HepG2 (cell line): ENCODE measurements at regions not wholly inside any gene's neighbourhood (a gene's known extent, or its start where the extent isn't known, plus 50 kb on each side); places are given as distances from the start of the nearest gene placed in this dataset.

ENCODE experiments used
- ATAC-seq: fragments of 200-7000 bp; cut with Tn5 transposase; 3 replicates; pipeline ENCODE4 v1.9.1; 2020; ENCODE audit warnings: mild to moderate bottlenecking, moderate library complexity
- BruUV-seq: library from RNA; stranded (reverse); fragments of 400-500 nt; replicated peaks from 2 replicates; lab custom pipeline; 2021; lab: Mats Ljungman, UMichigan
- CTCF ChIA-PET: fragments of 300-600 bp; formaldehyde crosslinking; extraction: SDS; loops from one replicate; lab custom pipeline; 2021; ENCODE audit warnings: low total read pairs, inconsistent platforms, low intra/inter-chr PET ratio; lab: Yijun Ruan, JAX
- POLR2A ChIA-PET: fragments of 350-600 bp; sonication (Branson Sonifier 250); formaldehyde crosslinking; loops from one replicate; lab custom pipeline; 2020; ENCODE audit warnings: antibody characterized with exemption, inconsistent platforms; lab: Yijun Ruan, JAX
- DNase-seq: peaks from one replicate; pipeline ENCODE4 v3.0.0-alpha.2; 2015; ENCODE audit warnings: low spot score
- FAIRE-seq: peaks from 3 replicates; lab custom pipeline; 2011; peaks lifted over from hg19 to GRCh38; lab: Jason Lieb, UNC
- H2AFZ ChIP-seq: one replicate; pipeline ENCODE4 v1.6.1; 2011; ENCODE audit warnings: low read length, inconsistent platforms
- H3K27ac ChIP-seq: fragments of 300-600 bp; 3 replicates; pipeline ENCODE4 v1.8.0; 2011; ENCODE audit warnings: mixed run types, mild to moderate bottlenecking, mixed read lengths, low read length, inconsistent platforms; ENCODE audit not compliant: insufficient read depth; ENCODE audit errors: extremely low read length
- H3K27me3 ChIP-seq, 2 experiments: fragments of 200-600 bp in 1 of 2; 2 replicates in 1 of 2; 3 replicates in 1 of 2; pipeline versions ENCODE4 v1.6.0 to v1.8.0; 2011; ENCODE audit warnings: low read length in 2 of 2, mild to moderate bottlenecking in 2 of 2, moderate library complexity in 2 of 2, inconsistent platforms in 1 of 2; ENCODE audit not compliant: insufficient read depth in 2 of 2, control insufficient read depth in 1 of 2
- H3K36me3 ChIP-seq, 2 experiments: fragments of 200-600 bp in 1 of 2; replicated peaks in 1 of 2; 2 replicates in 1 of 2; 3 replicates in 1 of 2; pipeline versions ENCODE4 v1.5.1 to v1.8.0; 2011; ENCODE audit warnings: low read length in 2 of 2, inconsistent platforms in 1 of 2; ENCODE audit not compliant: insufficient read depth in 2 of 2, control insufficient read depth in 1 of 2
- H3K4me1 ChIP-seq: 2 replicates; pipeline ENCODE4 v1.5.1; 2012; ENCODE audit warnings: low read length, inconsistent platforms; ENCODE audit not compliant: insufficient read depth
- H3K4me2 ChIP-seq: 2 replicates; pipeline ENCODE4 v1.6.0; 2011; ENCODE audit warnings: low read depth, low read length, inconsistent platforms
- H3K4me3 ChIP-seq, 3 experiments: fragments of 200-600 bp in 1 of 3; sonication (generic), shearing (Covaris generic) in 1 of 3; replicated peaks in 1 of 3; 2 replicates each; pipeline ENCODE4 v1.5.1; 2011 to 2016; ENCODE audit warnings: low read length in 3 of 3, inconsistent platforms in 2 of 3, low read depth in 2 of 3, mild to moderate bottlenecking in 2 of 3, control low read depth in 1 of 3, mixed read lengths in 1 of 3; ENCODE audit not compliant: insufficient read depth in 1 of 3
- H3K79me2 ChIP-seq: one replicate; pipeline ENCODE4 v1.6.1; 2011; ENCODE audit warnings: low read length, inconsistent platforms; ENCODE audit not compliant: insufficient read depth
- H3K9ac ChIP-seq: 2 replicates; pipeline ENCODE4 v1.6.0; 2011; ENCODE audit warnings: mild to moderate bottlenecking, low read depth, low read length, inconsistent platforms; ENCODE audit not compliant: insufficient read depth
- H3K9me3 ChIP-seq: 2 replicates; pipeline ENCODE4 v1.5.1; 2012; ENCODE audit warnings: mild to moderate bottlenecking, low read length
- H4K20me1 ChIP-seq: 2 replicates; pipeline ENCODE4 v1.6.0; 2011; ENCODE audit warnings: inconsistent platforms, mild to moderate bottlenecking, low read length, moderate library complexity; ENCODE audit not compliant: insufficient read depth
- CREBL2 ChIP-seq: sonication (generic); formaldehyde crosslinking; IDR thresholded peaks from 2 replicates; pipeline ENCODE4 v1.8.1; 2023; ENCODE audit warnings: missing genetic modification reagents, mild to moderate bottlenecking, borderline replicate concordance
- DRAP1 ChIP-seq: IDR thresholded peaks from 2 replicates; pipeline ENCODE4 v1.6.1; 2016; ENCODE audit warnings: missing genetic modification reagents, missing compliant biosample characterization
- HOXD1 ChIP-seq: sonication (generic); formaldehyde crosslinking; IDR thresholded peaks from 2 replicates; pipeline ENCODE4 v1.5.0; 2020; ENCODE audit warnings: missing genetic modification reagents
- MEIS1 ChIP-seq: sonication (generic); formaldehyde crosslinking; IDR thresholded peaks from 2 replicates; pipeline ENCODE4 v1.9.0; 2021; ENCODE audit warnings: mild to moderate bottlenecking, missing genetic modification reagents, moderate library complexity, borderline replicate concordance
- MIER3 ChIP-seq: IDR thresholded peaks from 2 replicates; pipeline ENCODE4 v1.6.1; 2016; ENCODE audit warnings: missing compliant biosample characterization, borderline replicate concordance
- MLXIP ChIP-seq: sonication (generic); formaldehyde crosslinking; IDR thresholded peaks from 2 replicates; pipeline ENCODE4 v1.9.0; 2021; ENCODE audit warnings: missing genetic modification reagents, borderline replicate concordance
- MTF1 ChIP-seq: sonication (generic); formaldehyde crosslinking; IDR thresholded peaks from 2 replicates; pipeline ENCODE4 v1.5.0; 2020; ENCODE audit warnings: missing genetic modification reagents
- PRDM4 ChIP-seq: sonication (generic); formaldehyde crosslinking; IDR thresholded peaks from 2 replicates; pipeline ENCODE4 v1.9.0; 2021; ENCODE audit warnings: missing genetic modification reagents, borderline replicate concordance
- SETDB1 ChIP-seq: sonication (generic); formaldehyde crosslinking; IDR thresholded peaks from 2 replicates; pipeline ENCODE4 v1.5.1; 2020; ENCODE audit warnings: missing genetic modification reagents, mild to moderate bottlenecking, borderline replicate concordance
- TAF15 ChIP-seq: fragments of 200-400 bp; formaldehyde crosslinking; IDR thresholded peaks from one replicate; pipeline ENCODE4 v1.6.1; 2018; ENCODE audit warnings: mild to moderate bottlenecking, low read depth, low read length; ENCODE audit not compliant: poor library complexity, severe bottlenecking
- ZBTB33 ChIP-seq: sonication (generic); formaldehyde crosslinking; IDR thresholded peaks from 2 replicates; pipeline ENCODE4 v1.4.0; 2020; ENCODE audit warnings: missing genetic modification reagents
- ZMAT5 ChIP-seq: sonication (generic); formaldehyde crosslinking; IDR thresholded peaks from 2 replicates; pipeline ENCODE4 v1.5.0; 2020; ENCODE audit warnings: mild to moderate bottlenecking, low read depth, missing genetic modification reagents, borderline replicate concordance
- ZNF317 ChIP-seq: sonication (generic); formaldehyde crosslinking; IDR thresholded peaks from 2 replicates; pipeline ENCODE4 v1.5.0; 2020; ENCODE audit warnings: mild to moderate bottlenecking, missing genetic modification reagents
- ZNF510 ChIP-seq: sonication (generic); formaldehyde crosslinking; IDR thresholded peaks from 2 replicates; pipeline ENCODE4 v1.4.0; 2020; ENCODE audit warnings: low read depth, mild to moderate bottlenecking, missing genetic modification reagents
- ZNF570 ChIP-seq: sonication (generic); formaldehyde crosslinking; IDR thresholded peaks from 2 replicates; pipeline ENCODE4 v1.4.0; 2020; ENCODE audit warnings: mild to moderate bottlenecking, missing genetic modification reagents, borderline replicate concordance
- WGBS: methylation state at CpG from one replicate; pipeline ENCODE4 v1.1.6; 2017; ENCODE audit warnings: low lambda C conversion rate; 5-methylcytosine and 5-hydroxymethylcytosine counted together
- in situ Hi-C: cut with HindIII; loops from 2 replicates; pipeline ENCODE4 v1.10.0; 2017; ENCODE audit warnings: low pct_unique_long_range_greater_than_20kb; ENCODE audit not compliant: extremely low pct_ligation_motif_present
- intact Hi-C: fragments of 100-400 bp; cut with micrococcal nuclease; formaldehyde crosslinking; loops from one replicate; pipeline ENCODE4 v1.10.0; 2022; ENCODE audit not compliant: unreplicated experiment

GRCh38 chr5:51961154-51961562, 577.9 kb downstream of the ISL1 start (continued):
- TF ChIP-seq DRAP1 (CRISPR knock-in tag) (no peak), ZNF570 (CRISPR knock-in tag) (no peak), CREBL2 (CRISPR knock-in tag) (no peak), ZNF317 (no peak), TAF15 (no peak), ZNF510 (CRISPR knock-in tag) (no peak), SETDB1 (CRISPR knock-in tag) (no peak), HOXD1 (CRISPR knock-in tag) (no peak)

- Histone ChIP-seq H3K79me2 (no peaks in the 10 kb centered on the region), H3K27ac (no peak overlapping the region), H3K4me3 (no peak overlapping the region), H4K20me1 (no peaks in the 10 kb centered on the region), H3K36me3 (no peaks in the 10 kb centered on the region), H3K4me2 (no peak overlapping the region), H3K9me3 (no peaks in the 10 kb centered on the region), H3K9ac (no peak overlapping the region), H3K4me1 (no peaks in the 10 kb centered on the region), H3K27me3 (no peaks in the 10 kb centered on the region; a peak in 1 of 5 replicates), H2AFZ (no peak overlapping the region)
- in situ Hi-C loops = no loop called here
- ChIA-PET POLR2A (no interaction called here), CTCF (no interaction called here)
- BruUV-seq = no TSS peak
- WGBS = 0% methylated on average over 1 of the region's 1 CpG
- ATAC-seq = no peak
- intact Hi-C loops = no loop called here
- no peak for DNase-seq
- FAIRE-seq = no peak
- no peak for TF ChIP-seq PRDM4 (CRISPR knock-in tag)
- no peak for TF ChIP-seq ZBTB33 (CRISPR knock-in tag)
- TF ChIP-seq MEIS1 = no peak
- no peak for TF ChIP-seq ZMAT5 (CRISPR knock-in tag)
- TF ChIP-seq MIER3 = no peak
- no peak for TF ChIP-seq MLXIP
- TF ChIP-seq MTF1 = no peak
These were observed 585.5 kb downstream of the ISL1 start for GRCh38 chr5:51968756-51969155.
